AG10803 (cell line): ENCODE measurements at regions not wholly inside any gene's neighbourhood (a gene's known extent, or its start where the extent isn't known, plus 50 kb on each side); places are given as distances from the start of the nearest gene placed in this dataset.

ENCODE experiments used
- DNase-seq: peaks from one replicate; pipeline ENCODE4 v3.0.0; 2010; ENCODE audit warnings: low read depth
- H3K4me3 ChIP-seq: 2 replicates; pipeline ENCODE4 v1.5.1; 2011; ENCODE audit warnings: mild to moderate bottlenecking, low read length, control low read depth
- TF ChIP-seq, protein P1 (sequence below): conservative IDR thresholded peaks from 2 replicates; pipeline ENCODE4 v1.5.1; 2011; ENCODE audit warnings: mild to moderate bottlenecking, low read length, control low read depth, inconsistent platforms

GRCh38 chr1:201603613-201604232, 64.8 kb downstream of the NAV1 start:
- TF ChIP-seq, protein P1, sequence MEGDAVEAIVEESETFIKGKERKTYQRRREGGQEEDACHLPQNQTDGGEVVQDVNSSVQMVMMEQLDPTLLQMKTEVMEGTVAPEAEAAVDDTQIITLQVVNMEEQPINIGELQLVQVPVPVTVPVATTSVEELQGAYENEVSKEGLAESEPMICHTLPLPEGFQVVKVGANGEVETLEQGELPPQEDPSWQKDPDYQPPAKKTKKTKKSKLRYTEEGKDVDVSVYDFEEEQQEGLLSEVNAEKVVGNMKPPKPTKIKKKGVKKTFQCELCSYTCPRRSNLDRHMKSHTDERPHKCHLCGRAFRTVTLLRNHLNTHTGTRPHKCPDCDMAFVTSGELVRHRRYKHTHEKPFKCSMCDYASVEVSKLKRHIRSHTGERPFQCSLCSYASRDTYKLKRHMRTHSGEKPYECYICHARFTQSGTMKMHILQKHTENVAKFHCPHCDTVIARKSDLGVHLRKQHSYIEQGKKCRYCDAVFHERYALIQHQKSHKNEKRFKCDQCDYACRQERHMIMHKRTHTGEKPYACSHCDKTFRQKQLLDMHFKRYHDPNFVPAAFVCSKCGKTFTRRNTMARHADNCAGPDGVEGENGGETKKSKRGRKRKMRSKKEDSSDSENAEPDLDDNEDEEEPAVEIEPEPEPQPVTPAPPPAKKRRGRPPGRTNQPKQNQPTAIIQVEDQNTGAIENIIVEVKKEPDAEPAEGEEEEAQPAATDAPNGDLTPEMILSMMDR = no peak
- DNase-seq = peak; percentile 40
- H3K4me3 ChIP-seq = no peak overlapping the region

GRCh38 chr1:201605385-201606010, 66.6 kb downstream of the NAV1 start:
- H3K4me3 ChIP-seq = no peak overlapping the region
- no peak for DNase-seq
- TF ChIP-seq, protein P1 = no peak

GRCh38 chr1:201606096-201606495, 67.2 kb downstream of the NAV1 start:
- no peak overlapping the region for H3K4me3 ChIP-seq
- no peak for DNase-seq
- TF ChIP-seq, protein P1 = no peak

GRCh38 chr1:201606623-201607022, 67.7 kb downstream of the NAV1 start:
- TF ChIP-seq, protein P1 = no peak
- no peak overlapping the region for H3K4me3 ChIP-seq
- DNase-seq = peak; percentile 62

DNA sequence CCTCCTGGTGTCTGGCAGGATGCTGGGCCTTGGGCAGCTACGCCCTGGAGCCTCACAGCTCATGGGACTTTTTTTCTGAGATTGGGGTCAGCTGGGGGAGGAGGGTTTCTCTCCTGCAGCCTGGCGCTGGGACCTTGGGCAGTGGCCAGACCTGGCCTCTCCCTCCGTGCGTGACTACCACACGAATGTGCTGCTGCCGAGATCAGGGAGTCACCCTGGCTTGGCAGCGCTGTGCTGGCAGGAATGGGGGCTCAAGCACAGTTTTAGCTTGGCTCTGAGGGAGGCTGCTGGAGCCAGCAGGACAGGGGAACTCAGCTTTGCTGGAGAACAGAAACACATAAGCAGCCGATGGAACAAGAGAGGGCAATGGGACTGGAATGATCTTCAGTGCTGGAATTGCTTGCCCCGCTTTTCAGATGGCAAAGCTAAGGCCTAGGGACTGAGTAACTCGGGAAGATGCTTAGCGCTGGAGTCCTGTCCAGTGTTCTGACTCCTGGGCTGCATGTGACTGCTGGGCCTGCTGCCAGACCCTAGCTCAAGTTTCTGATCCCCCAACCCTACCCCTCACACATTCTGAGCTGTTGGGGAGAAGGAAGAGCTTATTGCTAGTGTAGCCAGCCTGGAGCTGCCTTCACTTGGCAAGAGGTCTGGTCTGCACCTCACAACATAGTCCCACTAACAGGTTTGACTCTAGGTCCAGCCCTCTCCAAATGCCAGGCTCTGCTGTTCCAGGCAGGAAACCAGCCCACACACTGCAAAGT, 69.9 kb downstream of the NAV1 start:
- TF ChIP-seq, protein P1 = no peak
- peak; percentile 65 for DNase-seq
- H3K4me3 ChIP-seq = no peak overlapping the region

DNA sequence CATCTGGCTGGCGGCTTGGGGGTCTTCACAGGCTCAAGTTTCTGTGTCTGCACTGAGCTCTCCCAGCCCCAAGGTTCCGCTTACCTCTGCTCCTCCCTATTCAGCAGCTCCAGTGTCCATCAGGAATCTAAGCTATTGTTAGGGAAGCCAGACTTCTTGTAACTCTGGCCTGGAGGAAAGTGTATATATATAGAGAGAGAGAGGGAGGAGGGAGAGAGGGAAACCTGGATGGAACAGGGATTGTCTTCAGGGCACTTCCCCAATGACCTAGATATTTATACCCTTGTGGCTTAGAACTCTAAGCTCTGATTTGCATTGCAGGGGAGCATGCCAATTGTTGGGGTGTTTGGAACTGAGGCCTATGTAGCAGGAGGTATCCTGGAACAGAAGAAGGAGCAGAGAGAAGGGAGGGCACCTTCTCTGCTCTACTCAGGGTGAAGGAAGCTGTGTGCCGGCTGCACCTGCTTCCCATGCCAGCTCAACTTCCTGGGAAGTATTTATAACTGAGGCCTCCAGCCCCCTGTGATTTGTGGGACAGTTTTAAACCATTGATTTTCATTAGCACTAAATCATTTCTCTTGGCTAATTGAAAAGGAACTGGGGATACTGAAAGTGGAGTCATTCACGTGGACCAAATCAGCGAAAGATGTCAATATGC, 70.9 kb downstream of the NAV1 start:
- H3K4me3 ChIP-seq = no peak overlapping the region
- TF ChIP-seq, protein P1 = no peak
- no peak for DNase-seq
